ENCODE measurements at regions not wholly inside any gene's neighbourhood (a gene's known extent, or its start where the extent isn't known, plus 50 kb on each side); places are given as distances from the start of the nearest gene placed in this dataset.

DNA sequence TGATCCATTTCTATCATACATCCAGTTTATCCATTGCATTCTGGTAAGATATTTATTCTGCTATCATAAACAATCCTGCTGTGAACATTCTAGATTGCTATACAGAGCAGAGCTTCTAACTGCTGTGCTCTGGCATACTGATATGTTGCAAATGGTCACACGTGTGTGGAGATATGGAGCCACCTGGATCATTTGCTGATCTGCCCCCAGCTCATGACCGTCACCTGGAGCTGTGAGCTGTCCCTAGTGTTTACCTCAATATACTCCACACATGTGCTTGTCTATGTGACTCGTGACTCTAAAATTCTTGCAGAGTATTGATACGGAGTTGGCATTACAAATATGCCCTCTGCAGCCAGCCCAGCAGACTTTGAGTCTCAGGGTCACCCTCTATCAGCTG is 164.5 kb upstream of the ZFHX3 start:
- Histone ChIP-seq H3K27ac (peak overlapping the region; percentile 19), H3K79me2 (no peaks in the 10 kb centered on the region), H3K9me3 (ENCODE audit: low read depth) (no peaks in the 10 kb centered on the region), H3K4me1 (ENCODE audit: insufficient read depth) (peaks cover 7% of the 10 kb centered on the region), H3K36me3 (replicated peaks; ENCODE audit: insufficient read depth, low read depth) (no peaks in the 10 kb centered on the region), H2AFZ (no peak overlapping the region), H3K9me2 (replicated peaks; ENCODE audit: insufficient read depth) (no peaks in the 10 kb centered on the region), H4K20me1 (ENCODE audit: insufficient read depth, poor library complexity, severe bottlenecking) (no peaks in the 10 kb centered on the region), H3K27me3 (no peaks in the 10 kb centered on the region), H3K4me2 (no peak overlapping the region), H3K4me3 (no peak overlapping the region)
- TF ChIP-seq, protein P1, sequence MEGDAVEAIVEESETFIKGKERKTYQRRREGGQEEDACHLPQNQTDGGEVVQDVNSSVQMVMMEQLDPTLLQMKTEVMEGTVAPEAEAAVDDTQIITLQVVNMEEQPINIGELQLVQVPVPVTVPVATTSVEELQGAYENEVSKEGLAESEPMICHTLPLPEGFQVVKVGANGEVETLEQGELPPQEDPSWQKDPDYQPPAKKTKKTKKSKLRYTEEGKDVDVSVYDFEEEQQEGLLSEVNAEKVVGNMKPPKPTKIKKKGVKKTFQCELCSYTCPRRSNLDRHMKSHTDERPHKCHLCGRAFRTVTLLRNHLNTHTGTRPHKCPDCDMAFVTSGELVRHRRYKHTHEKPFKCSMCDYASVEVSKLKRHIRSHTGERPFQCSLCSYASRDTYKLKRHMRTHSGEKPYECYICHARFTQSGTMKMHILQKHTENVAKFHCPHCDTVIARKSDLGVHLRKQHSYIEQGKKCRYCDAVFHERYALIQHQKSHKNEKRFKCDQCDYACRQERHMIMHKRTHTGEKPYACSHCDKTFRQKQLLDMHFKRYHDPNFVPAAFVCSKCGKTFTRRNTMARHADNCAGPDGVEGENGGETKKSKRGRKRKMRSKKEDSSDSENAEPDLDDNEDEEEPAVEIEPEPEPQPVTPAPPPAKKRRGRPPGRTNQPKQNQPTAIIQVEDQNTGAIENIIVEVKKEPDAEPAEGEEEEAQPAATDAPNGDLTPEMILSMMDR (IDR thresholded peaks at IDR 0.05; ENCODE audit: poor library complexity): no peak
- no peak for TF ChIP-seq EZH2phosphoT487 (IDR thresholded peaks at IDR 0.05; ENCODE audit: low read depth, severe bottlenecking, unreplicated experiment)
- no peak for DNase-seq (ENCODE audit: low spot score)
- WGBS (ENCODE audit: low lambda C conversion rate, missing lambda C conversion rate): 80% methylated on average over 4 of the region's 4 CpGs

DNA sequence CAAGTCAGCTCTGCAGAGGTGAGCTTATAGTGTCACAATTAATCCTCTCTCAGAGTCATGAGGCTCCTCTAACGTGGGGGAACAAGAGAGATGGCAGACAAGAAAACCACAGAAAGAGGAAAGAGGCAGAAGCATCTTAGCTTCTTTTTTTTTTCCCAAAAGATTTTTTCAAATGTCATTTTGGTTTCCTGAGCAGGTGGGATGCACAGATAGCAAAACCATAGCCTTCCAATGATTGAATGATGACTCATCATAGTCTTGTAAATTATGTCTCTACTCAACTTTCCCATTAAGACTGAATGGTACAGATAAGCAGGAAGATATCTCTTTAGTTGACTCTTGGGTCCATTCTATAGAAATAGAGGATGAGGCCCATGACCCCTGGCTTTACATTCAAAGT is 162.8 kb upstream of the ZFHX3 start:
- Histone ChIP-seq H4K20me1 (ENCODE audit: insufficient read depth, poor library complexity, severe bottlenecking) (no peaks in the 10 kb centered on the region), H3K79me2 (no peaks in the 10 kb centered on the region), H3K36me3 (replicated peaks; ENCODE audit: insufficient read depth, low read depth) (no peaks in the 10 kb centered on the region), H3K9me3 (ENCODE audit: low read depth) (no peaks in the 10 kb centered on the region), H3K27me3 (no peaks in the 10 kb centered on the region), H3K4me2 (no peak overlapping the region), H3K27ac (no peak overlapping the region), H3K9me2 (replicated peaks; ENCODE audit: insufficient read depth) (no peaks in the 10 kb centered on the region), H2AFZ (no peak overlapping the region), H3K4me3 (no peak overlapping the region), H3K4me1 (ENCODE audit: insufficient read depth) (peaks cover 7% of the 10 kb centered on the region)
- TF ChIP-seq, protein P1 (IDR thresholded peaks at IDR 0.05; ENCODE audit: poor library complexity): no peak
- TF ChIP-seq EZH2 (IDR thresholded peaks at IDR 0.05; ENCODE audit: borderline replicate concordance) (no peak), EZH2phosphoT487 (IDR thresholded peaks at IDR 0.05; ENCODE audit: low read depth, severe bottlenecking, unreplicated experiment) (no peak)
- WGBS (ENCODE audit: low lambda C conversion rate, missing lambda C conversion rate): 75% methylated on average over 1 of the region's 1 CpG
- no peak for DNase-seq (ENCODE audit: low spot score)

DNA sequence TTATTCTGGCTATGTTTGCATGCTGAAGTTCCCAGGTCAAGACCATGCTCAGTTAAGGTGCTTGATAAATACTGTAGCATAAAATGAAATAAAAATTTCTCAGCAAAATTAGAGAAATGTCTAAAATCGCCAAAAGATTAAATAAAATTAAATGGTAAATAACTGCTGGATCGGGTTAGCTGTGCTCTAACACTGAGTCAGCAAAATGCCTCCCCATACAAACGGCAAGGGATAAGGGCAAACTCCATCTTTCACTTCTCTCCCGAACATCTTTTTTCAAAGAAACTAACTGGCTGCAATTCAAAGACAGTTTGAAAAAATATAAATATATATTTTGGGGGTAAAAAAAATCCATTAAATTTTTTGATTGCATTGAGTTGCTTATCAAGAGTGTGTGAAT is 162.2 kb upstream of the ZFHX3 start:
- no peak overlapping the region for H2AFZ ChIP-seq
- no peaks in the 10 kb centered on the region for H3K36me3 ChIP-seq (replicated peaks; ENCODE audit: insufficient read depth, low read depth)
- no peaks in the 10 kb centered on the region for H3K9me3 ChIP-seq (ENCODE audit: low read depth)
- no peak for DNase-seq (ENCODE audit: low spot score)
- H3K4me3 ChIP-seq: no peak overlapping the region
- H3K9me2 ChIP-seq (replicated peaks; ENCODE audit: insufficient read depth): no peaks in the 10 kb centered on the region
- no peaks in the 10 kb centered on the region for H3K79me2 ChIP-seq
- H3K4me1 ChIP-seq (ENCODE audit: insufficient read depth): peaks cover 7% of the 10 kb centered on the region
- 85% methylated on average over 4 of the region's 4 CpGs for WGBS (ENCODE audit: low lambda C conversion rate, missing lambda C conversion rate)
- H3K27ac ChIP-seq: no peak overlapping the region
- no peak overlapping the region for H3K4me2 ChIP-seq
- no peaks in the 10 kb centered on the region for H4K20me1 ChIP-seq (ENCODE audit: insufficient read depth, poor library complexity, severe bottlenecking)
- TF ChIP-seq, protein P1 (IDR thresholded peaks at IDR 0.05; ENCODE audit: poor library complexity): no peak
- TF ChIP-seq EZH2phosphoT487 (IDR thresholded peaks at IDR 0.05; ENCODE audit: low read depth, severe bottlenecking, unreplicated experiment) (no peak), EZH2 (IDR thresholded peaks at IDR 0.05; ENCODE audit: borderline replicate concordance) (no peak)
- H3K27me3 ChIP-seq: no peaks in the 10 kb centered on the region

DNA sequence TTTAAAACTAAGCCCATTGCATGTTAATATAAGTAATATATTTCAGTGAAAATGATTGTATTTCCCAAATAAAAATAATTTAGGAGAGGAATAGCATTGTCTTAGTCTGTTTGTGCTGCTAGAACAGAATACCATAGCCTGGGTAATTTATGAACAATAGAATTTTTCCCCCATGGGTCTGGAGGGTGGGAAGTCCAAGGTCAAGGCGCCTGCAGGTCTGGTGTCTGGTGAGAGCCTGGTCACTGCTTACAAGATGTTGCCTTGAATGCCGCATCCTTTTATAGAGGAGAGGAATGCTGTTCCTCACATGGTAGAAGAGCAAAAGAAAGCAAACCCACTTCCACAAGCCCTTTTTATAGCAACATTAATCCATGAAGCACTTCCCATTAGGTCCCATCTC is 161.3 kb upstream of the ZFHX3 start:
- no peak for DNase-seq (ENCODE audit: low spot score)
- Histone ChIP-seq H3K4me3 (no peak overlapping the region), H3K4me2 (no peak overlapping the region), H3K4me1 (ENCODE audit: insufficient read depth) (peaks cover 7% of the 10 kb centered on the region), H3K27ac (no peak overlapping the region), H4K20me1 (ENCODE audit: insufficient read depth, poor library complexity, severe bottlenecking) (no peaks in the 10 kb centered on the region), H2AFZ (no peak overlapping the region), H3K9me3 (ENCODE audit: low read depth) (no peaks in the 10 kb centered on the region), H3K36me3 (replicated peaks; ENCODE audit: insufficient read depth, low read depth) (no peaks in the 10 kb centered on the region), H3K79me2 (no peaks in the 10 kb centered on the region), H3K9me2 (replicated peaks; ENCODE audit: insufficient read depth) (no peaks in the 10 kb centered on the region), H3K27me3 (no peaks in the 10 kb centered on the region)
- 92% methylated on average over 2 of the region's 2 CpGs for WGBS (ENCODE audit: low lambda C conversion rate, missing lambda C conversion rate)
- TF ChIP-seq, protein P1 (IDR thresholded peaks at IDR 0.05; ENCODE audit: poor library complexity): no peak
- TF ChIP-seq EZH2 (IDR thresholded peaks at IDR 0.05; ENCODE audit: borderline replicate concordance): no peak
- no peak for TF ChIP-seq EZH2phosphoT487 (IDR thresholded peaks at IDR 0.05; ENCODE audit: low read depth, severe bottlenecking, unreplicated experiment)
